ENCODE measurements at regions not wholly inside any gene's neighbourhood (a gene's known extent, or its start where the extent isn't known, plus 50 kb on each side); places are given as distances from the start of the nearest gene placed in this dataset.

DNA sequence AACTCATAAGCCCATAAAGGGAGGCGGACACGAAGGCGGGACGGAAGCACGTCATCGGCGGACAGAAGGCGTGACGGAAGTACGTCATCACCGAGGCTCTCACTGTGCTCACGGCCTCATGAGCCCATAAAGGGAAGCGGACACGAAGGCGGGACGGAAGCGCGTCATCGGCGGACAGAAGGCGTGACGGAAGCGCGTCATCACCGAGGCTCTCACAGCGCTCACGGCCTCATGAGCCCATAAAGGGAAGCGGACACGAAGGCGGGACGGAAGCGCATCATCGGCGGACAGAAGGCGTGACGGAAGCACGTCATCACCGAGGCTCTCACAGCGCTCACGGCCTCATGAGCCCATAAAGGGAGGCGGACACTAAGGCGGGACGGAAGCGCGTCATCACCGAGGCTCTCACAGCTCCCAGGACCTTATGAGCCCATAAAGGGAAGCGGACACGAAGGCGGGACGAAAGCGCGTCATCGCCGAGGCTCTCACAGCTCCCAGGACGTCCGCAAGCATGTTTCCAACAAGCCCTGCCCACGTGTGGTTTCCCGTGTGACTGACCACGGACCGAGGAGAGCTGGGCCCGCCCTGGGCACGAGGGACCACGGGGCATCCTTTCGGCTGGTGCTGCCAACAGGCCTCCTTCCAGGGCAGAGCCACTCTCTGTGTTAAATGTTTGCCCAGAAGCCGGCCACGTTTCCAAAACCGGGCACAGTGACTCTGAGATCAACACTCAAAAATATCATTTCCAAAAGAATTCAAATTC is 182.7 kb upstream of the SALL3 start (continued):
- TF ChIP-seq ZNF407 (CRISPR knock-in tag; IDR thresholded peaks at IDR 0.05; ENCODE audit: not compliant biosample characterization) (no peak), MAF1 (CRISPR knock-in tag; IDR thresholded peaks at IDR 0.05; ENCODE audit: borderline replicate concordance) (no peak), BRD4 (CRISPR knock-in tag; IDR thresholded peaks at IDR 0.05) (no peak), ZNF749 (CRISPR knock-in tag; IDR thresholded peaks at IDR 0.05; ENCODE audit: borderline replicate concordance) (no peak), ZNF180 (CRISPR knock-in tag; IDR thresholded peaks at IDR 0.05; ENCODE audit: borderline replicate concordance, low read depth) (no peak), KLF9 (CRISPR knock-in tag; IDR thresholded peaks at IDR 0.05; ENCODE audit: low read depth) (no peak)
- TF ChIP-seq, protein P1, sequence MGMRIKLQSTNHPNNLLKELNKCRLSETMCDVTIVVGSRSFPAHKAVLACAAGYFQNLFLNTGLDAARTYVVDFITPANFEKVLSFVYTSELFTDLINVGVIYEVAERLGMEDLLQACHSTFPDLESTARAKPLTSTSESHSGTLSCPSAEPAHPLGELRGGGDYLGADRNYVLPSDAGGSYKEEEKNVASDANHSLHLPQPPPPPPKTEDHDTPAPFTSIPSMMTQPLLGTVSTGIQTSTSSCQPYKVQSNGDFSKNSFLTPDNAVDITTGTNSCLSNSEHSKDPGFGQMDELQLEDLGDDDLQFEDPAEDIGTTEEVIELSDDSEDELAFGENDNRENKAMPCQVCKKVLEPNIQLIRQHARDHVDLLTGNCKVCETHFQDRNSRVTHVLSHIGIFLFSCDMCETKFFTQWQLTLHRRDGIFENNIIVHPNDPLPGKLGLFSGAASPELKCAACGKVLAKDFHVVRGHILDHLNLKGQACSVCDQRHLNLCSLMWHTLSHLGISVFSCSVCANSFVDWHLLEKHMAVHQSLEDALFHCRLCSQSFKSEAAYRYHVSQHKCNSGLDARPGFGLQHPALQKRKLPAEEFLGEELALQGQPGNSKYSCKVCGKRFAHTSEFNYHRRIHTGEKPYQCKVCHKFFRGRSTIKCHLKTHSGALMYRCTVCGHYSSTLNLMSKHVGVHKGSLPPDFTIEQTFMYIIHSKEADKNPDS (CRISPR knock-in tag; IDR thresholded peaks at IDR 0.05): no peak
- TF ChIP-seq, protein P2, sequence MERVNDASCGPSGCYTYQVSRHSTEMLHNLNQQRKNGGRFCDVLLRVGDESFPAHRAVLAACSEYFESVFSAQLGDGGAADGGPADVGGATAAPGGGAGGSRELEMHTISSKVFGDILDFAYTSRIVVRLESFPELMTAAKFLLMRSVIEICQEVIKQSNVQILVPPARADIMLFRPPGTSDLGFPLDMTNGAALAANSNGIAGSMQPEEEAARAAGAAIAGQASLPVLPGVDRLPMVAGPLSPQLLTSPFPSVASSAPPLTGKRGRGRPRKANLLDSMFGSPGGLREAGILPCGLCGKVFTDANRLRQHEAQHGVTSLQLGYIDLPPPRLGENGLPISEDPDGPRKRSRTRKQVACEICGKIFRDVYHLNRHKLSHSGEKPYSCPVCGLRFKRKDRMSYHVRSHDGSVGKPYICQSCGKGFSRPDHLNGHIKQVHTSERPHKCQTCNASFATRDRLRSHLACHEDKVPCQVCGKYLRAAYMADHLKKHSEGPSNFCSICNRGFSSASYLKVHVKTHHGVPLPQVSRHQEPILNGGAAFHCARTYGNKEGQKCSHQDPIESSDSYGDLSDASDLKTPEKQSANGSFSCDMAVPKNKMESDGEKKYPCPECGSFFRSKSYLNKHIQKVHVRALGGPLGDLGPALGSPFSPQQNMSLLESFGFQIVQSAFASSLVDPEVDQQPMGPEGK (CRISPR knock-in tag; IDR thresholded peaks at IDR 0.05): no peak

All from HepG2 (cell line).